NCI-H748 (cell line): ENCODE measurements at regions not wholly inside any gene's neighbourhood (a gene's known extent, or its start where the extent isn't known, plus 50 kb on each side); places are given as distances from the start of the nearest gene placed in this dataset.
A peak's percentile ranks its signal among the peaks of the same experiment; 100 is the strongest.
"Not testable (repeated sequence)": the region's sequence is repeated elsewhere in the genome, so short reads cannot be mapped to it uniquely, and the experiment has no call there.

Experiments
- DNase-seq: peaks from one replicate; lab custom pipeline; 2025; ENCODE audit not compliant: unreplicated experiment; lab: John Stamatoyannopoulos, UW

DNA sequence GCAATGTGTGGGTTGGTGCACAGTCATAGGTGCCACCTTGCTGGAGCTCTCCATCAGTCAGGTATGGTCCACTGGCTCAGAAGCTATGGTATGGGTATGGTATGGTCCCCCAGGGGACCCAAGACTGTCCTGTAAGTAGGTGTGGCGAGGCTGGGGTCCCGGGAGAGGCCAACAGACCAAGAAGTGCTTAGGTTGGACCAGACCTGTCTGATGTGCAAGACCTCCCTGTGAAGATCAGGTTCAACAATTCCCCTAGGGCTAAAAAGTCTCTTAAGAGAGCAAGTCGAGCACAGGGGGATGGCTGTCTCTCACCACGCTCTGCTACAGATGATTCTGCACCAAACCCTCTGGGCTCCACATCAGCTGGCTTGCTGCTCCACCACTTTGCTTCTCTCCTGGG, 1145.0 kb downstream of the RPA4 start:
- DNase-seq = no peak

DNA sequence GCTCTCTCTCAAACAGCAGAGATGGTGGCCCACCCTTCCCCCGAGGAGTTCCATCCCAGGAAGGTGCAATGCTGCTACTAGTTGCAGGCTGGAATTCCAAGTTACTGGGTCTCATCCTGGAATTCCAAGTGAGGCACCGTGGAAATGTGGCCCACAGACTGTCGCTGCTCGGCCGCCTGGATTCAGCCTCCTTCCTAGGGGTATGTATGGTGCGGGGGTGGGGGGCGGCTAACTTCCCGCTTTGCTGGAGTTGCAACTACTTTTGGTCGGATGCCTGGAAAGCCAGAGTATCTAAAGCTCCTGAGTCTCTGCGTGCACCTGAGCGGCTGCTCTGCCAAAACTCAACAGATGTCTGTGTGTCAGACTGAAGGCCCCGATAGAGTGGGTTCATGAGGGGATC, 1146.2 kb downstream of the RPA4 start:
- no peak for DNase-seq

DNA sequence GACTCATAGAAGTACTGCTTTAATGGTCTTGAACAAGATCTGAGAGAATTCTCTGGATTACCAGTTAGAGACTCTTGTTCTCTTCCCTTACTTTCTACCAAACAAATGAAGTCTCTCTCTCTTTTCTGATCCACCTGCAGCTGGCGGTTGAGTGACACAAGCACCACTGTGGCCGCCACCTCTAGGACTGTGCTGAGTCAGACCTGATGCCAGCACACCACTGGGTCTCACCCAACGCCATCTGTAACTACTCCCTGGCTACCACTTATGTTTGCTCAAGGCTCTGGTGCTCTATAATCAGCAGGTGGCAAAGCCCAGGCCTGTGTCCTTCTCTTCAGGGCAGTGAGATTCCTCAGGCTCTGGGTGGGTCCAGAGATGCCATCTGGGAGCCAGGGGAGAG, 1173.5 kb downstream of the RPA4 start:
- DNase-seq = no peak

DNA sequence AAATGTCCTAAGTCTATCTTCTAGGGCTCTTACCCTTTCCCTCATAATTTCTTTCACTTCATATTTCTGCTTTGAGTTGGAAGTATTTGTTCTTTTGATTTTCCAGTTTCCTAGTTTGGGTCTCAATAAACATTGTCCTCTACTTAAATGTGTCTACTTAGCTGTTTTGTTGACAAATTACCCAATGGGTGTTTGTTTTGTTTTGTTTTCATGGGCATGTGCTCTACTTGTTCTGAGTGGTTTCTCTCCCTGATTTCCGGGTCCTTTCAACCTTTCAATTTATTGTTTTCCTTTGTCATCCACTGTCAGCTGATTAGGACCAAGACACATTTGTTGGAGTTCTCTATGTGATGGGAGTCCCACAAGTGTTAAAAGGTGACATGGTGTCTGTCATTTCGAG, 1181.4 kb downstream of the RPA4 start:
- no peak for DNase-seq

DNA sequence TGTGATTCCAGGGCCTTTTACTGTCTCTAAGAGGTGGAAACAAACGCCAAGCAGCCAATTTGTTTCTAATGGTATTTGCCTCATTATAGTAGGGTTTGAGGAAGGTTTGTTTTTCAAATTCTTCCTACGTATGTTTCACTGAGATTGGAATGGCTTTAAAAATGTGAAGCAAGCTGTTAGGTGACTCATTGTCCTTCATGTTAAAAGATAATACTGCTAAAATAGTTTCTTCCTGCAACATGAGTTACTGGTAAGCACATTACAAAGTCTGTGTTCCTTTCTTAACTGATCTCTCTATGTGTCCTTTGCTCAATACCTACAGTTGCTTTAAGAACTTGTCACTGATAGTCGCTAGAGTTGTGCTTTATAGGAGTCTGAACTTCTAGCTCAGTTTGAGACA, 1183.9 kb downstream of the RPA4 start:
- no peak for DNase-seq

DNA sequence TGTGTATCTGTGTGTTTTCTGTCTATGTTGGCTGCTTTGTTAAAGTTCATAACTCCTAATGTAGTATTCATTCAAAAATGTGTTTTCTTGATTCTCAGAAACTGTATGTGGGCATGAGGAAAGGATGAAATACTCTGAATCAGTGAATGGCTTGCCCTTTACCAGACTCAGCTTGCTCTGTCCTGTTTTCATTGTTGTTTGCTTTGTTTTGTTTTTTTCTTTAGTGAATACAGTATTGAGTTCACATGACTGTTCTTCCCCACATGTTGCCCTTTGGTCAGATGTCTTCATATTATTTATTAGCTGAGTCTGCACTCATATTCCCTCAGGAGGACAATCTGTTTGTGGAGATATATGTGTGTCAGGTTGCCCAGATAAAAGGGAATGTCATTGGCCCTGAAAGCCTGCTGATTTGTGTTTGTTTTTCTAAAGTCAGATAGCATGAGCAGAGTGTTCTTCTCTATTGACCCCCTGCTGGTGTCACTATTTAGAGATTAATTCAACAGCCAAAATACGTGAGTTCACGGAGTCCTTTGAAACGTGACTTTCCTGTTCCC, 1184.4 kb downstream of the RPA4 start:
- peak; percentile 46 for DNase-seq

DNA sequence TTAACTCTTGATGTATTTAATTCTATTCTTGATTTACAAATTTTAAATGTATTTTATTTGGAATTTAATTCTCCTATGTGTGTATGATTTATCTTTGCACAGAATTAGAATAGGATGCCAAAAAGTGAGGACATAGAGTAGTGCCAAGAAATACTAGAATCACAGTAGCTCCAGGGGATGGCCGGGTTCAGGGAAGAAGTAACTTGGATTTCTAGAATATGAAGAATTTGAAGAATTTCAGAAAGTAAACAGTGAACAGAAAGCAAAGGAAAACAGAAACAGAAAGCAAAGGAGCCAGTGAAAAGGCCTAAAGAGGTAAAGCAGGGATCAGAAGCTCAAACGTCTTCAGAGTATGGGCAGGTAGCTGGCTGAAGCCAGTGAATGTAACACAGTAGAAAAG, 1187.6 kb downstream of the RPA4 start:
- DNase-seq = no peak

DNA sequence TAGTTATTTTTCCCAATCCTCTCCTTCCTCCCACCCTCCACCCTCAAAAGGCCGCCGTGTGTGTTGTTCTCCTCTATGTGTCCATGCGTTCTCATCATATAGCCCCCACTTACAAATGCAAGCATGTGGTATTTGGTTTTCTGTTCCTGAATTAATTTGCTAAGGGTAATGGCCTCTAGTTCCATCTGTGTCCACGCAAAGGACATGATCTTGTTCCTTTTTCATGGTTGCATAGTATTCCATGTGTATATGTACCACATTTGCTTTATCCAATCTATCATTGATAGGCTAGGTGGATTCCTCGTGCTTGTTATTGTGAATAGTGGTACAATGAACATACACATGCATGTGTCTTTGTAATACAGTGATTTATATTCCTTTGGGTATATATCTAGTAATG, 1193.7 kb downstream of the RPA4 start:
- DNase-seq = no peak

DNA sequence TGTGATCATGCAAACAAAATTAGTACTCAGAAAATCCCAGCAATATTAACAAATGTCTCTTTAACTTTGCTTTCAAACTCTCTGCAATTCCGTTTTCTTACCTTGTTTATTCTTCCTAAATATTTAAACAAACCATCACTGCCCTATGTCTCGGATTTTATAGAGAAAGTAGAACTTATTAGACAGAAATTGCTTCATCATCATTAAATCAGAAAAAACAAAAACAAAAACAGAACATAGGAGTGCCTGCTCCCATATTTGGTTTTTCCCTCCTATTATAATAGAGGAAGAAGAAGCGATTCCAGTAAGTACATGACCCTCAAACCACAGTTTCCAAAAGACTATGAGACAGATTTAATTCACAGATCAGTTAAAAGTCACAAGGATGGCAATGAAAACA, 1228.0 kb downstream of the RPA4 start:
- no peak for DNase-seq

DNA sequence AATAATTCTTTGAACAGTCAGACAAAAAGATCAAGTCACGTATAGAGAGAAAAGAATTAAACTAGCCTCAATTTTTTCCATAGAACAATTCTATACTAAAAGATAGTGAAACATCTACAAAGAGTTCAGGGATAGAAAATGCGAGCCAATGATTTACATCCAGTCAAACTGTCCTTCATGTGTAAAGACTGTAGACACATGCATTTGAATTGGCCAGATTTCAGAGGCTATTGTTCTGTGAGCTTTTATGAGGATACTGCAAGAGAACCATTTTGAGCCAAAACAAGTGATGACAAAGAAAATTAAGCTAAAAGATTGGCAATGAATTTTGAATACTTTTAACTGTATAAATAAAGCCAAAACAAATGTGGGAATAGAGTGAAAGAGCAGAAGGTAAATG, 1230.3 kb downstream of the RPA4 start:
- DNase-seq = no peak

DNA sequence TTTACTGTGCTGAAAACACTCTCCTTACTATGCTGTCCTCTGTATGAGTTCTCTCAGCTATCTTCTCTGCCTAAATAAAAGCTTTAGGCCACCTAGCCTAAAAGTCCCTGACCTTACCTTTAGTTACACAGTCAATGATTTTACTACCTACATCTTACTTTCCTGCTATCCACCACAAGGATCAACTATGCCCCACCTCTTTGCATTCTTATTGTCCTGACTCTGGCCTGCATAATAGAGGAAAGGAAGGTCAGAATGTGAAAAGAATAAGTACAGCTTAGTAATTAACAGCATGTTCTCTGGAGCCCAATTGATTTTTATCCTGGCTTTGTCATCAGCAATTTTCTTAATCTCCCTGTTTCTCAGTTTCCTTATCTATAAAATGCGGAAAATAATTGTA, 1257.8 kb downstream of the RPA4 start:
- DNase-seq = no peak

DNA sequence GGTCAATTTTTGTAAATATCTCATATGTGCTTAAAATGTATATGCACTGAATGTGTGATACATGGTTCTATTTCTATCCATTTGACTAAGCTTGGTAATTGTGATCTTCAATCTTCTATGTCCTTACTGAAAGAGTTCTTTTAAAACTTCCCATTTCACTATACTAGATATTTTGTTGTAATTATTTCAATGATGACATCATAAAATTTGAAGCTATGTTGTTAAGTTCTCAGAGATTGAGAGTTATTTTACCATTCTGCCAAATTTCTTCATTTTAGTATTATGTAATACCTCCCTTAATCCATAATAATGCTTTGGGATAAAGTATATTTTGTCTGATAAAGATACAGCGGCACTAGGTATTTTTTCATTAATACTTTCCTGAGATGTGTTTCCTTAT, 1307.3 kb downstream of the RPA4 start:
- DNase-seq = no peak

DNA sequence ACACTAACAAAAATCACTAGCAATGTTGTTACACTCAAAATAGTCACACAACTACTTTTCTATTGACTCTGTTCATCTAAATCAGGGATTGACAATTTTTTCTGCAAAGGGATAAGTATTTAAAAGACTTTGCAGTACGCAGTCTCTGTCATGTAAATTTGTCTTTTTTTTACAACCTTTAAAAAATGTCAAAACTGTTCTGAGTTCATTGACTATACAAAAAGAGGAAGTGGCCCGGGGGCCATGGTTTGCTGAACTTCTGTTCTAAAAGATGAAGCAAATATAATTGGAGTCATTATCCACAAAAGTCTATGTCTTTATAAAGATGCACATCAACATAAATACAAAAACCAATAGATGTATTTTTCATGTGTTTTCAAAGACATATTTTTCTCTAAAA, 1310.3 kb downstream of the RPA4 start:
- DNase-seq = no peak

DNA sequence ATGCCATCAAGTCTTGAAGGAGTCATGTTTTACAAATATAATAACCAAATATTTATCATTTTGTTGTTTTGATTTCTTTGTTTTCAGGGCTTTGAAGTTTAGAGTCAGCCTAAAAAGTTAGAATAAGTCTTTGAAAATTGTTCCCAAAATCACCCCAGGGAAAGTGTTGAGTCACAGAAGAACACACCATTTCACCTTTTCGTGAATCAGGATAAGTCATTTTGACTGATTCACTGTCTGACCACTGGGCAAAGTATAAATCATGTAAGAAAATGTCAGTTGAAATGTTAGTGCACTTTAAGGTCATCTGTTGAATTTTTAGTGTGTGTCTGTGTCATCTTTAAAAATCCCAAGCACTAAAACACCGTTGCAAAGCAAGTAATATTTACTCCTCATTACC, 1320.1 kb downstream of the RPA4 start:
- no peak for DNase-seq

DNA sequence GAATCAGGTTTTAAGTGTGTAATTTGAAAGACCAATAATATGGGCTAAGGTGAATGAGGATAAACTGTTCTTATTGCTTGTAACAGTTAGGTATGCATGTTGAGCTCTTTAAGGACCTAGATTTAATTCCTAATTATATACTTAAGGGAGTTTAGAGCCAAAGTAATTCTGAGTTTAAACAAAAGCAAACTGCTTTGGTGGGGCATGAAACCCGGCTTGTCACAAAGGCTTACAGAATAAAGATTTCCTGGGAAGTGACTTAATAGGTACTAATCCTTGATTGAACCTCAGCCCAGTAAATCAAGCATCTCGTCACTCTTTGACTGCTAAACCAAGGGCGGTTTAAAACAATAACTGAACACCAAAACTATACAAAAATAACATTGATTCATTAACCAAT, 1324.2 kb downstream of the RPA4 start:
- DNase-seq = no peak

DNA sequence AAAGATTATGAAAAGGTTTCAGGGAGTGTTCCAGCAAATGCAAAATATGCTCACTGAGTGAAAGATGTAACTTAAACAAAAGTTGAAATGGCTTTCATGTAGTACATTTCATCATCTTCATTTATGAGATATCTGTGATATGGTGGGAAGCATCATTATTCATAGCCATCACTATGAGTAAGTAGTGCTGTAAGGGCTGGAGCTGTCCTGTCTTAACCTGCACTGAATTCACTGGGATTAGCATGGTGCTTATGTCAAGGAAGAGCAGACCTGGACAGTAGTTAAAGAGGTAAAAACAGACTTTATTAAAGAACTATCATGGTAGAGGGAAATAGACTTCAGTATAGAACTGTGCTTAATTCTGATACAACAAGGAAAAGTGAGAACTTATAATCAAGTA, 1347.3 kb downstream of the RPA4 start:
- DNase-seq = no peak

DNA sequence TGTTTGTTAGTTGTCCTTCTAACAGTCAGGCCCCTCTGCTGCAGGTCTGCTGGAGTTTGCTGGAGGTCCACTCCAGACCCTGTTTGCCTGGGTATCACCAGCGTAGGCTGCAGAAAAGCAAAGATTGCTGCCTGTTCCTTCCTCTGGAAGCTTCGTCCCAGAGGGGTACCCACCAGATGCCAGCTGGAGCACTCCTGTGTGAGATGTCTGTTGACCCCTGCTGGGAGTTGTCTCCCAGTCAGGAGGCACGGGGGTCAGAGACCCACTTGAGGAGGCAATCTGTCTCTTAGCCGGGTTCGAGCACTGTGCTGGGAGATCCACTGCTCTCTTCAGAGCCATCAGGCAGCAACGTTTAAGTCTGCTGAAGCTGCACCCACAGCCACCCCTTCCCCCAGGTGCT, 1356.4 kb downstream of the RPA4 start:
- DNase-seq = not testable (repeated sequence)

DNA sequence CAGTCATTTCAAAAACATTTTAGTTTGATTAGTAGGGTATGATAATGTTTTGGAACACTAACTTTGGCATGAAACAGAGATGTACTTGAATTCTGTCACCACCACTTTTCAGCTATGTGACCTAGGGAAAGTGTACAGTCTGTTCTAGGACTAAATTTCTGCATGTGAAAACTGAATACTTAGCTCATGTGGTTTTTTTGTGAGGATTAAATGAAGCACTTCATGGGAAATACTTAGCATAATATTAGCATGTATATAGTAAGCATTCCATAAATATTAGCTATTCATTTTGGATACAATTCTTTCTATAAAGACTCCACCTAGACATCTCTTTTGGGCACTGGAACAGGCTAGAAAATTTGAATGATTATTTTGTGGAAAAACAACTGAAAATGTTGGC, 1379.4 kb downstream of the RPA4 start:
- no peak for DNase-seq

DNA sequence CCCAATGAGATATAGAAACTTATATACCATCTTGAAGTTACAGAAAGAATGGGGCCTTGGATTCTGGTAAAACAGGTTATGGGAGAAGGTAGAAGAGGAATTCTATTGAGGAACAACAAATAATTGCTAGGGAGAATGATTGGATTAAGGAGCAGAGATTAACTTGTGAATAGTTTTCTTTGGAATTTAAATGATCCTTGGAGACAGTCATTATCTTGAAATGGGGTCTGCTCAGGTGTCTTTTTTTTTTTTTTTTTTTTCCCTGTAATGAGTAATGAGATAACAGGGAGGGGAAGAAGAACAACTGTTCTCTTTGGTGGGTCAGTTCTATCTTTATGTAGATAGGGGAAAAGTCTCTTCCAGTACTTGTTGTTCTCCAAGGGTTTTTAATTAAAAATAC, 1406.0 kb downstream of the RPA4 start:
- no peak for DNase-seq

DNA sequence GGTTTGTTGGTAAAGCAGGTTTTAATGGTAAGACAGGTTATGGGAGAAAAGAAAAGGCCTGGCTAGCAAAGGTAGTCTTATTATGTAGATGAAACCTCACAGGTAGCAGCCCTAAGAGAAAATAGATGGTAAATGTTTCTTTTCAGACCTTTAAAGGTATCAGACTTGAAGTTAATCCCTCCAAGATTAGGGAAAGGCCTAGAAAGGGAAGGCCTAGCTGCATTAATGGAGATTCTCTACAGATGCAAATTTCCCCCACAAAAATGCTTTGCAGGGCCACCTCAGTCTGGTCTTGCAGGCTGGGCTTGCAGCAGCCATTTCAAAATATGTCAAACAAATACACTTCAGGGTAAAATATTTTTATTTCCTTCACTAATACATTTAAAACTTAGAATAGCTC, 1410.6 kb downstream of the RPA4 start:
- no peak for DNase-seq

DNA sequence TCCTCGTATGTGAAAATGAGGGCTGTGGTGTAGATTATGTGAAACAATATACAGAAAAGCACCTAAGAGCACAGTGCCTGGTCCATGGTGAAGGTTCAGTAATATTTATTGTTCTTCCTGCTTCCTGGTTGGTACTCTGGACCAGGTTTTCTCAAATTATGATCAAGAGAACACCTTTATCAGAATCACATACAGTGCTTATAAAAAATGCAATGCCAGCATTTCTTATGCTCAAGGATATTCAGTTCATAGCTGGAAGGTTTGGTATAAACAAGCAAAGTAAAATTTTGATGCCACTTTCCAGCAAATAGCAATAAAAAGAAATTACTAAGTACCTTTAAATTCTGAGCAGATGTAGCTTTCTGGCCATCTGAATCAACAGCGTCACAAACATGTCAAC, 1412.4 kb downstream of the RPA4 start:
- DNase-seq = no peak

DNA sequence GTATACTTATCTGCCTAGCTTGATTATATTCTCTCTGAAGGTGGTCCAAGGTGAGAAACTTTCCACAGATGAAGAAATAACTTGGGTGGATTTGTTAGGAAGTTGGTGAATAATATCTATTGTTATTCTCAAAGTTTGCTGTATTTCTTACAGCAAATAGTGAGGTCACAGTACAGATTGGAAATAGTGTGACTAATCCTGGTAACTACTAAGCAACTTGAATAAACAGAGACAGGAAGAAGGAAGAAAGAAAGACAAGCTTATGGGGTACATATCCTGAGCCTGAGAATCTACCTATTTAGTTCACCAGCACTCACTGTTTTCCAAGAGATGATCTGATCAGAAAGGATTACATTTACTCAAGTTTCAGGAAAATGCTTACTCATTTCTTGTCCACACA, 1416.1 kb downstream of the RPA4 start:
- DNase-seq = no peak

DNA sequence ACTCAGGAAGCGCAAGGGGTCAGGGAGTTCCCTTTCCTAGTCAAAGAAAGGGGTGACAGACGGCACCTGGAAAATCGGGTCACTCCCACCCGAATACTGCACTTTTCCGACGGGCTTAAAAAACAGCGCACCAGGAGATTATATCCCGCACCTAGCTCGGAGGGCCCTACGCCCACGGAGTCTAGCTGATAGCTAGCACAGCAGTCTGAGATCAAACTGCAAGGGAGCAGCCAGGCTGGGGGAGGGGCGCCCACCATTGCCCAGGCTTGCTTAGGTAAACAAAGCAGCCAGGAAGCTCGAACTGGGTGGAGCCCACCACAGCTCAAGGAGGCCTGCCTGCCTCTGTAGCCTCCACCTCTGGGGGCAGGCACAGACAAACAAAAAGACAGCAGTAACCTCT, 1416.8 kb downstream of the RPA4 start:
- DNase-seq = not testable (repeated sequence)

DNA sequence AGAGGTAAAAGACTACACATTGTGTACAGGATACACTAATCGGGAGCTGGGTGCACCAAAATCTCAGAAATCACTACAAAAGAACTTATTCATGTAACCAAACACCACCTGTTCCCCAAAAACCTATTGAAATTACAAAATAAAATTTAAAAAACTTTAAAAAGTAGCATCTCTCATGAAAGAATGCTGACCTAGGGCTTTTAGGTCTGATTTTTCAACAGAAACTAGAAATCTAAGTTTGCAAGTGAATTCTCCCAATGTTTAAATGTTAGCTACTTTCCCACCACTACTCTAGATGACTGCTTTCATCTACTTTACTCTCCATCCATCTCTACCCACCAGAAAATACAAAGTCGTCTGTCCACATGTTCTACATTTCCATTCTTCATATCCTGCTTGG, 1447.7 kb downstream of the RPA4 start:
- DNase-seq = no peak
